Islet of Langerhans (tissue), 1 donor: ENCODE measurements at regions not wholly inside any gene's neighbourhood (a gene's known extent, or its start where the extent isn't known, plus 50 kb on each side); places are given as distances from the start of the nearest gene placed in this dataset.
"Not testable (repeated sequence)": the region's sequence is repeated elsewhere in the genome, so short reads cannot be mapped to it uniquely, and the experiment has no call there.

ENCODE experiments used
- FAIRE-seq: peaks from one replicate; lab custom pipeline; 2011; peaks lifted over from hg19 to GRCh38; lab: Jason Lieb, UNC

DNA sequence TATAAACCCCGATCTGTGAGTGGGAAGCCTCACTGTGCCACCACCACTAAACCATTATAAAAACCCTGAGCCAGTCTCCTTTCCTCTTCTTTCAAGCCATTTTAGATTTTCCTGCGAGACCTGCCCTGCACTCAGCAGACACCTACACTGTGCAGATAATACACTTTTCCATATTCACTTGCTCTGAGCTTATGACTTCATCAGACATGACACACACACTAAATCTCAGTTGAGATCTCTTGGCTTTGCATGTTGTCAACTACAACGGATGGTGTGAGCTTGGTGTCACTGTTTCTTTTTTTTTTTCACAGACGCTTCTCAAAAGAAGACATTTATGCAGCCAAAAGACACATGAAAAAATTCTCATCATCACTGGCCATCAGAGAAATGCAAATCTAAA, 839.0 kb downstream of the TMEM121 start:
- FAIRE-seq = not testable (repeated sequence)

DNA sequence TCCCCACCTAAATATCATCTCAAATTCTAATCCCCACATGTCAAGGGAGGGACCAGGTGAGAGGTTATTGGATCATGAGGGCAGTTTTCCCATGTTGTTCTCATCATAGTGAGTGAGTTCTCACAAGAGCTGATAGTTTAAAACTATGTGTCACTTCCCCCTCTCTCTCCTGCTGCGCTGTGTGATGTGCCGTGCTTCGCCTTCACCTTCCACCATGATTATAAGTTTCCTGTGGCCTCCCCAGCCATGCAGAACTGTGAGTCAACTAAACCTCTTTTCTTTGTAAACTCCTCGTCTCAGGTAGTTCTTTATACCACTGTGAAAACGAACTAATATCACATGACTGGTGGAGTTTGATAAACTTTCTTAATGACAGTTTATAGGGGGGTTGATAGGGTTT, 839.5 kb downstream of the TMEM121 start:
- not testable (repeated sequence) for FAIRE-seq

GRCh38 chr14:106366971-106367370, 840.6 kb downstream of the TMEM121 start:
- FAIRE-seq = not testable (repeated sequence)

GRCh38 chr14:106369456-106369855, 843.1 kb downstream of the TMEM121 start:
- FAIRE-seq = not testable (repeated sequence)

DNA sequence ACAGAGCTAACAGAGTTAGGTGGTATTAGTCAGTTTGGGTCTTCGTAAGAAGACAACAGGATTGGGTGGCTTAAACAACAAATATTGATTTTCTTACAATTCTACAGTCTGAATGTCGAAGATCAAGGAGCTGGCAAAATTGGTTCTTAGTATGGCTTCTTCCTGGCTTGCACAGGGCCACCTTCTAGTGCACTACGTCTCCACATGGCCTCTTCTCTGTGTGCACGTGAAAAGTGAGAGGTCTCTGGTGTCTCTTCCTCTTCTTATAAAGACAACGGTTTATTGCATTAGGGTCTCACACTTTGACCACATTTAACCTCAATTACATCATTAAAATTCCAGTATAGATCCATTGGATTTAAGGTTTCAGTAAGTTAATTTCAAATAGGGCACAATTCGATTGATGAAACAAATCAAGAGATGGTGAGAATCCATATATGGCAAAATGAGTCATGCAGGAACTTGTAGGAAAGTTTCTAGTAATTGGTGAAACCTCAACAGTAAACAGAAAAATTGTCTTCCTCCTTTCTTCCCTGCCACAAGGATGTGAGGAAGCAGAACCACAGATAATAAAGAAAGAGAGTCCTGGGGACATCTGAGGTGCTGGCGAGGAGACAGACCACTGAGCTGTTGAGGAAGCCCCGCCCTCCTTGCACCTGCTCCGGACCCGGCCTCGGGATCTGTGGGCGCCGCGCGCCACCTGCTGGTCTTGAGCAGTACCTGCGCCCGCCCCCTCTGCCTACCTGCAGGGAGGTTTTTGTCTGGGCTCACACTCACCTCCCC, 846.7 kb downstream of the TMEM121 start:
- FAIRE-seq = no peak

GRCh38 chr14:106373653-106374110, 847.3 kb downstream of the TMEM121 start:
- not testable (repeated sequence) for FAIRE-seq

DNA sequence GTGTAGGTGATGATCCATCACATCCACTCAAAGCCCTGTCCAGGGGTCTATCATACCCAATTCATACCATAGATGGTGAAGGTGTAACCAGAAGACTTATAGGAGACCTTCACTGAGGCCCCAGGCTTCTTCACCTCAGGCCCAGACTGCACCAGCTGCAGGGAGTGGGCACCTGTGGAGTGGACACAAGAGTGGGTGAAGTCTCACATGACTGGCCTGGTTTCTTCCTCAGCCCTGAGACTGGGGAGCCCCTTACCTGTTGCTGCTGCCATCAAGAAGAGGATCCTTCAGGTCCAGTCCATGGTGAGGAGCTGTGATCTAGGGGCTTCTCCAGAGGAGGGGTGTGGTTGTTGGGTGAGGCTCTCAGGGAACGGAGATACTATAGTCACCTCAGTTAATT, 851.0 kb downstream of the TMEM121 start:
- FAIRE-seq = no peak

DNA sequence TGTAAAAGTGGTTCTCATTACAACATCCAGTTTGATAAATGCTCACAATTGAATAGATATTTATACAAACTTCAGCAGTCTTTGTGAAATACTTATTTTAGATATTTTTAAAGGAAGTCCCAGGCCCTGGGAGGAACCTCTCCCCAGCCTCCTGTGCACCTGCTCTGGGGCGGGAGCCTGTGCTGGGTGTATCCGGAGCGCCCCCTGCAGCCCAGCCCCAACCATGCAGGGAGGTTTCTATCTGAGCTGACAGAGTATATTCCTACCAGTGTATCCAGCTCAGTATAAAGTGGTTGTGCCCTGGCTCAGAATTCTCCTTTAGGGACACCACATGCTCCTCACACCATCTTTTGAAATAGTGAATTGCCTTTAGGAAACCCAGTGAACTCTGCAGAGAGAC, 851.8 kb downstream of the TMEM121 start:
- no peak for FAIRE-seq

DNA sequence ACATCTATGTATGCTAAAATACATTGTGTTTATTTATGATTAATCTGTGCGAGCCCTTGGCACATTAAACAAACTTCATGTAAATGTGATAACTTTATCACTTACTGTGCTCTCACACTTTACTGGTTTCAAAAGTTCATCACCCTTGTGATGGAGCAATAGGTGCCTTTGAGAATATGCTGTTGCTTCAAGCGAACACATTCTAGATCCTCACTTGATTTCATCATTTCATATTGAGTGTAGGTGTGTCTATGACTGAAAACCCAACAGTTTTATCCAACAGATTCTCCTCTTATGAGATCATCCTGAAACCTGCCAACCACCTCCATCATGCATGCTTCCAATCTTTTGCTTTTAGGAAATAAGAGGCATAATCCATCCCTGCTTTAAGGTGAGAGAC, 854.4 kb downstream of the TMEM121 start:
- no peak for FAIRE-seq

DNA sequence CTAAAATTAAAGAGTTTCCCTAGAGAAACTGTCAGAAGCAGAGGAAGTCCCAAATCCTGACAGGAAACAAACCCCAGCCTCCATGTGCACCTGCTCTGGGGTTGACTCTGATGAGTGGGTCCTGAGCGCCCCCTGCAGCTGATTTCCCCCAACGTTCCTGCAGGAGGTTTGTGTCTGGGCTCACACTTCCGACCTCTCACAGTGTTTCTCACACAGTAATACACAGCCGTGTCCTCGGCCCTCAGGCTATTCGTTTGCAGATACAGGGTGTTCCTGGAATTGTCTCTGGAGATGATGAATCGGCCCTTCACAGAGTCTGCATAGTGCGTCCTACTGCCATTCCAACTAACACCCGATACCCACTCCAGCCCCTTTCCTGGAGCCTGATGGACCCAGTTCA, 862.8 kb downstream of the TMEM121 start:
- FAIRE-seq = not testable (repeated sequence)

DNA sequence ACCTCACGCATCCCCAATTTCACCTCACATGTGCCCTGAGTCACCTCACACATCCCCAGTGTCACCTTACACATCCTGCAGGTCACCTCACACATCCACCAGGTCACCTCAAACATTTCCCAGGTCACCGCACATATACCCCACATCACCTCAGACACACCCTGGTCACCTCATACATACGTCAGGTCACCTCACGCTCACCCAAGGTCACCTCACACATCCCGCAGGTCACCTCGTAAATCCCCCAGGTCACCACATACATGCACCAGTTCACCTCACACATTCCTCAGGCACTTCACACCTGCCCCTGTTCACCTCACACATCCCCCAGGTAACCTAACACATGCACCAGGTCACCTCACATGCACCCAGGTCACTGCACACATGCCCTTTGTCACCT, 864.0 kb downstream of the TMEM121 start:
- no peak for FAIRE-seq

GRCh38 chr14:106390947-106391346, 864.6 kb downstream of the TMEM121 start:
- FAIRE-seq = no peak

GRCh38 chr14:106393742-106394141, 867.4 kb downstream of the TMEM121 start:
- no peak for FAIRE-seq

DNA sequence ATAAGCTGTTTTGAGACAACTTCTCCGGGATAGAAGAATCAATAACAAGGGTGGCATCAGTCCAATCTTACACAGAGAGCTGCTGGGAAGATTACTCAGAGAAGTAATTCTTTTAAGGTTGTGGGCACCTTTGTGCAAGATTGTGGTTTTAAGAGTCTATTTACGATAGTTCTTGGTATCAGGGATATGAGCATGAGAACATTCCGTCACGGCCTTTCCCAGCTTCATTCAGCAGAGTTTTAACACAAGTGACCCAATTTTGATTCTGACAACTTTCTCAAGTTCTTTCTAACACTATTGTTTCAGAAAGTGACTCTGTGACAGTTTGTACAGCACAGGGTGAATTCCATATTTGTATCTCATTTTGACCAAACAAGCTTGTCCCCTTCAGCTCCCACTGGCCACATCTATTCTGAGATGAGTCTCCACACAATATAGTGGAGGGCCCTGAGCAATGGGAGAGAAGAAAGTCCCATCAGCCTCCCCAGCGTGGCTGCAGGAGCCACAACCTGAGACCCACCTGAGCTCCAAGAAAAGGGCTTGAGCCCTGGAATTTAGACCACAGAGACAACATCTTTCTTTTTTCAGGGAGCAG, 869.2 kb downstream of the TMEM121 start:
- no peak for FAIRE-seq

- FAIRE-seq = no peak
Observed at GRCh38 chr14:106396999-106397398, 870.6 kb downstream of the TMEM121 start.

DNA sequence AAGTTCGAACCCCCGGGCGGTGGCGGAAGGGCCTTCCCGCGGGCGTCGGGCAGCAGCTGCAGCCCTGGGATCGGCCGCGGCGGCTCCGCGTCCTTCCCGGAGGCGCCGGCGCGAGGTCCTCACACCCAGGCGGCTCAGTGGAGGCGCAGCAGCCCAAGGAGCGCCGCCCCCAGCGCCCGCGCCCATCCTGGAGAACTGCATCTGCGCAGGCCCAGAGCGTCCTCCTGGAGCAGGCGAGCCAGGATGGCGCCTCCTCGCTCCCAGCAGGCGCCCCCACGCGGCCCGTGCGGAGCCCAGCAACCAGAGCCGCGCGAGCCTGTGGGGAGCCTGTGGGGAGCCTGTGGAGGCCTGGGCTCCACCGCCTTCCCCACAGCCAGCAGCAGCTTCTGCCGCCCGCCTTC, 872.5 kb downstream of the TMEM121 start:
- not testable (repeated sequence) for FAIRE-seq

GRCh38 chr14:106401316-106401715, 874.9 kb downstream of the TMEM121 start:
- FAIRE-seq = not testable (repeated sequence)

GRCh38 chr14:106410229-106410628, 883.8 kb downstream of the TMEM121 start:
- FAIRE-seq = not testable (repeated sequence)

DNA sequence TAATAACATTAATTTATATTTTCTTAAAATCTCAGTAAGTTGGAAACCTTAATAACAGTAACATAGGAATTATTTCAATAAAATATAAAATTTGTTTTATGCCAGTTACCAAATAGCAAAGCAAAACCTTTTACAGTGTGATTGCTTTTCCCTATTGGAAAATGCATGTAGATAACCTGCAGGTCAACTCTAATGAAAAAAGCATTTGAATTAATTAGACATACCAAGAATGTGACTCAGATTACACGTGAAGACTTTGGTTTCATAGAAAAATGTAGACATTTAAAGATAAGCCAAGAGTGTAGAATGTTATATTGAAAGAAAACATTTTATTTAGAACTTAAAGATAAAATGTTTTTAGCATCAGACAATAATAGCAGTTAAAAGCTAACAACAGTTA, 888.1 kb downstream of the TMEM121 start:
- FAIRE-seq = no peak

DNA sequence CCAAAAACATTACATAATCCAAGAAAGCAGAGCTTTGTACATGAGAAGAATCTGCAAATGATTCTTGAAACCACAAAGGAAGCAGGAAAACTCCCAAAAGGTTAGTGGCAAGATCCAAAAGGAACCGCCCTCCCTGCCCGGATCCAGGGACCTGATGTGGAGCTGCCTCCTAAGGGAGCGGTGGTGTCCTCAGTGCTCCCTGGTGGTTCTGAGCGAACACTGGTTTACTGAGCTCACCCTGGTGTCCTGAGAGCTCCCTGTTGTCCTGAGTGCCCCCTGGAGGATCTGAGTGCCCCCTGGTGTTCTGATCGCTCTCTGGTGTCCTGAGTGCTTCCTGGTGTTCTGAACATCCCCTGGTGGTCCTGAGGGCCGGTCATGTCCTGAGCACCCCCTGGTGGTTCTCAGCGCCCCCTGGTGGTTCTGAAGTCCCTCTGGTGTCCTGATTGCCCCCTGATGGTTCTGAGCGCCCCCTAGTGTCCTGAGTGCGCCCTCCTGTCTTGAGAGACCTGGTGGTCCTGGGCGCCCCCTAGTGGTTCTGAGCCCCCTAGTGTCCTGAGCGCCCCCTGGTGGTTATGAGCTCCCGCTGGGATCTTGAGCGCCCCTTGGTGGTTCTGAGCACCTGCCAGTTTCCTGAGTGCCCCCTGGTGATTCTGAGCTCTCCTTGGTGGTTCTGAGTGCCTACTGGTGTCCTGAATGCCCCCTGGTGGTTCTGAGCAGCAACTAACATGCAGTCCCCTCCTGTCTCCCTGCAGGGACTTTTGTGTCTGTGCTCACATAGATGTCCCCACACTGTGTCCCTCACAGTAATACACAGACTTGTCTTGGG, 891.1 kb downstream of the TMEM121 start:
- FAIRE-seq = no peak

GRCh38 chr14:106419376-106419965, 893.1 kb downstream of the TMEM121 start:
- no peak for FAIRE-seq

DNA sequence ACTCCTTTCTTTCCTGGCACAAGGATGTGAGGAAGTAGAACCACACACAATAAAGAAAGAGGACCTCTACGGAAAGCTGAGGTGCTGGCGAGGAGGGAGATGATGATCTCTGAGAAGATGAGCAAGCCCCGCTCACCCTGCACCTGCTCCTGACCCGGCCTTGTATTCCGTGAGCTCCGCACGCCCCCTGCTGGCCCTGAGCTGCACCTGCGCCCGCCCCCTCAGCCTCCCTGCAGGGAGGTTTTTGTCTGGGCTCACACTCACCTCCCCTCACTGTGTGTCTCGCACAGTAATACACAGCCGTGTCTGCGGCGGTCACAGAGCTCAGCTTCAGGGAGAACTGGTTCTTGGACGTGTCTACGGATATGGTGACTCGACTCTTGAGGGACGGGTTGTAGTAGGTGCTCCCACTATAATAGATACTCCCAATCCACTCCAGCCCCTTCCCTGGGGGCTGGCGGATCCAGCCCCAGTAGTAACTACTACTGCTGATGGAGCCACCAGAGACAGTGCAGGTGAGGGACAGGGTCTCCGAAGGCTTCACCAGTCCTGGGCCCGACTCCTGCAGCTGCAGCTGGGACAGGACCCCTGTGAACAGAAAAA, 895.1 kb downstream of the TMEM121 start:
- FAIRE-seq = not testable (repeated sequence)
